ENCODE measurements at regions not wholly inside any gene's neighbourhood (a gene's known extent, or its start where the extent isn't known, plus 50 kb on each side); places are given as distances from the start of the nearest gene placed in this dataset.

DNA sequence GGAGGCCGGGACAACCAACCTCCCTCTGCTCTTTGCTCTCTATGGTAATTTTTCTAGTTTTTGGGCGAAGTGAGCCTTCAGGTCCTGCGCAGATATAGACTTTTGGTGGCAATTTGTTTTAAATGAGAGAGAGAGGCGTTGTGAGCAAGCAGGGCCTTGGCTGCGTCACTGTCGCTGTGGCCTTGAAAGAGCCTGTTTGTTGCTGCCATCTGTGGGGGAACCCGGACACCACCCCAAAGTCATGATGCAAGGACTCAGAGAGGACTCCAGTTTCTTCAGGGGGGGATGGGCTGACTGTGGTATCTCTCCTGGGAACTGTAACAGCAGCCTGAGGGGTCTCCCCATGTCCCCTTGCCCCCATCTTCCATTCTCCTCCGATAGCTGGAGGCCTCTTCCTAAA is 462.7 kb upstream of the SULF2 start:
- TF ChIP-seq, protein P1, sequence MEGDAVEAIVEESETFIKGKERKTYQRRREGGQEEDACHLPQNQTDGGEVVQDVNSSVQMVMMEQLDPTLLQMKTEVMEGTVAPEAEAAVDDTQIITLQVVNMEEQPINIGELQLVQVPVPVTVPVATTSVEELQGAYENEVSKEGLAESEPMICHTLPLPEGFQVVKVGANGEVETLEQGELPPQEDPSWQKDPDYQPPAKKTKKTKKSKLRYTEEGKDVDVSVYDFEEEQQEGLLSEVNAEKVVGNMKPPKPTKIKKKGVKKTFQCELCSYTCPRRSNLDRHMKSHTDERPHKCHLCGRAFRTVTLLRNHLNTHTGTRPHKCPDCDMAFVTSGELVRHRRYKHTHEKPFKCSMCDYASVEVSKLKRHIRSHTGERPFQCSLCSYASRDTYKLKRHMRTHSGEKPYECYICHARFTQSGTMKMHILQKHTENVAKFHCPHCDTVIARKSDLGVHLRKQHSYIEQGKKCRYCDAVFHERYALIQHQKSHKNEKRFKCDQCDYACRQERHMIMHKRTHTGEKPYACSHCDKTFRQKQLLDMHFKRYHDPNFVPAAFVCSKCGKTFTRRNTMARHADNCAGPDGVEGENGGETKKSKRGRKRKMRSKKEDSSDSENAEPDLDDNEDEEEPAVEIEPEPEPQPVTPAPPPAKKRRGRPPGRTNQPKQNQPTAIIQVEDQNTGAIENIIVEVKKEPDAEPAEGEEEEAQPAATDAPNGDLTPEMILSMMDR (IDR thresholded peaks at IDR 0.05; ENCODE audit: low read depth, low read length, poor library complexity, severe bottlenecking): no peak
- no peak for TF ChIP-seq EZH2phosphoT487 (IDR thresholded peaks at IDR 0.05; ENCODE audit: borderline replicate concordance, low read length)
- Histone ChIP-seq H3K27ac (ENCODE audit: low read depth, low read length) (no peak overlapping the region), H4K20me1 (ENCODE audit: control insufficient read depth, insufficient read depth, low read depth, low read length) (no peaks in the 10 kb centered on the region), H3K4me1 (ENCODE audit: control insufficient read depth, low read length) (no peaks in the 10 kb centered on the region), H3K9me2 (replicated peaks; ENCODE audit: control insufficient read depth, low read length) (no peaks in the 10 kb centered on the region), H3K36me3 (ENCODE audit: control insufficient read depth, low read length) (no peaks in the 10 kb centered on the region), H3K4me2 (ENCODE audit: low read length) (no peak overlapping the region), H3K4me3 (ENCODE audit: low read length) (no peak overlapping the region), H3K27me3 (ENCODE audit: control insufficient read depth, low read length) (peaks cover 3% of the 10 kb centered on the region; the same call in 1 of the 2 replicates), H3F3A (ENCODE audit: control insufficient read depth, insufficient read depth) (no peaks in the 10 kb centered on the region), H3K9me3 (ENCODE audit: control insufficient read depth, insufficient read depth, low read length) (no peaks in the 10 kb centered on the region), H3K79me2 (ENCODE audit: control insufficient read depth, low read length) (no peaks in the 10 kb centered on the region)

DNA sequence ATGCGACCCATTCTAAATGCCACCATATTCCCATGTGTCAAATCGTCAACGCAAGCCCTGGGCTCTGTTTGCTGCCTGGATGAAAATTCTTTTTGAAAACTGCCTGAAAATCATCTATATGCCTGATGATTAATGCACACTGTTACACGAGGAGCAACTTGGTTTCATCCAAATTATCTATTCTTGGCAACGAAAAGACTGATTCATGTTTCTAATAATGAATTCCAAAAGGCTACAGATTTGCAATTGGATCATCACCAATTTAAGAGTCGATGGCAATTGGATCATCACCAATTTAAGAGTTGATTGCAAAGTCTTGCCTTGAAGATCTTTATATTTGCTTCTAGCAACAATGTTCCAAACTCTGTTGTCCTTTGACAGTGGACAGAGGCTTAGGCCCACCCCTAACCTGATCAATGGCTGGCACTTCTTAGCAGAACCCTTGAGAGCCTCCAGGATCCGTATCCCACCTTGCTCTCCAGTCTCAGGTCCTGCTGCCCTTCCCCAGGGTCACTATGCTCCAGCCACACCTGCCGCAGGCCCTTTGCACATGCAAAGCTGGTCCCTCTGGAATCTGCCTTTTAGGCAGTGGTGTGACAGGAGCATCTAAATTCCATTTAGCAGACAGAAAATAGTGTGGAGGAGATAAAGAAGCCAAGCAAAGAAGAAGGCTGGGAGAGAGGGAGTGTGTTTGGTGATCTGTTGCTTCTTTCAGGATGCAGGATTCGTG is 460.9 kb upstream of the SULF2 start:
- Histone ChIP-seq H3K27me3 (ENCODE audit: control insufficient read depth, low read length) (peaks cover 3% of the 10 kb centered on the region; the same call in 1 of the 2 replicates), H3K79me2 (ENCODE audit: control insufficient read depth, low read length) (no peaks in the 10 kb centered on the region), H3K36me3 (ENCODE audit: control insufficient read depth, low read length) (no peaks in the 10 kb centered on the region), H3K9me3 (ENCODE audit: control insufficient read depth, insufficient read depth, low read length) (no peaks in the 10 kb centered on the region), H3K27ac (ENCODE audit: low read depth, low read length) (no peak overlapping the region), H3F3A (ENCODE audit: control insufficient read depth, insufficient read depth) (no peaks in the 10 kb centered on the region), H4K20me1 (ENCODE audit: control insufficient read depth, insufficient read depth, low read depth, low read length) (no peaks in the 10 kb centered on the region), H3K4me3 (ENCODE audit: low read length) (no peak overlapping the region), H3K4me1 (ENCODE audit: control insufficient read depth, low read length) (no peaks in the 10 kb centered on the region), H3K4me2 (ENCODE audit: low read length) (no peak overlapping the region), H3K9me2 (replicated peaks; ENCODE audit: control insufficient read depth, low read length) (no peaks in the 10 kb centered on the region)
- TF ChIP-seq EZH2phosphoT487 (IDR thresholded peaks at IDR 0.05; ENCODE audit: borderline replicate concordance, low read length): no peak
- TF ChIP-seq, protein P1 (IDR thresholded peaks at IDR 0.05; ENCODE audit: low read depth, low read length, poor library complexity, severe bottlenecking): no peak

DNA sequence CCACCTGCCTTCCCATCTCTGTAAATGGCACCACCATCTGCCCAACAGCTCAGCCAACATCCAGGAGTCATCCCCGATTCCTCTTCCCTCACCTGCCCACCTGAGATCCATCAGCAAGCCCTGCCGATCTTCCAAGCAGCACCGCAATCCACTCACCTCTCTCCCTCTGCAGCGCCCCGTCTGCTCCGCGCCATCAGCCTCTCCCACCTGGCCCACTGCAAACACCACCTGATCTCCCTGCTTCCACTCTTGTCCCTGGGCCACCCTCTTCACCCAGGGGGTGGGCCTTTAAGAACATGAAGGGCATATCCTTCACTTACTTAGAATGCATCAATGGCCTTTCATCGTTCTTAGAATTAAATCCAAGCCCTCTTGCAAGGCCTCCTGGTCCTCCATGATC is 457.3 kb upstream of the SULF2 start:
- Histone ChIP-seq H3K79me2 (ENCODE audit: control insufficient read depth, low read length) (no peaks in the 10 kb centered on the region), H4K20me1 (ENCODE audit: control insufficient read depth, insufficient read depth, low read depth, low read length) (no peaks in the 10 kb centered on the region), H3K27me3 (ENCODE audit: control insufficient read depth, low read length) (peaks cover 3% of the 10 kb centered on the region; the same call in 1 of the 2 replicates), H3K36me3 (ENCODE audit: control insufficient read depth, low read length) (no peaks in the 10 kb centered on the region), H3K9me2 (replicated peaks; ENCODE audit: control insufficient read depth, low read length) (no peaks in the 10 kb centered on the region), H3F3A (ENCODE audit: control insufficient read depth, insufficient read depth) (no peaks in the 10 kb centered on the region), H3K9me3 (ENCODE audit: control insufficient read depth, insufficient read depth, low read length) (no peaks in the 10 kb centered on the region), H3K4me2 (ENCODE audit: low read length) (no peak overlapping the region), H3K27ac (ENCODE audit: low read depth, low read length) (no peak overlapping the region), H3K4me1 (ENCODE audit: control insufficient read depth, low read length) (no peaks in the 10 kb centered on the region), H3K4me3 (ENCODE audit: low read length) (no peak overlapping the region)
- TF ChIP-seq, protein P1 (IDR thresholded peaks at IDR 0.05; ENCODE audit: low read depth, low read length, poor library complexity, severe bottlenecking): no peak
- TF ChIP-seq EZH2phosphoT487 (IDR thresholded peaks at IDR 0.05; ENCODE audit: borderline replicate concordance, low read length): no peak
